SK-N-SH (cell line): ENCODE measurements at regions not wholly inside any gene's neighbourhood (a gene's known extent, or its start where the extent isn't known, plus 50 kb on each side); places are given as distances from the start of the nearest gene placed in this dataset.

Experiments used
- CTCF ChIA-PET: fragments of 300-600, 350-600 bp; formaldehyde crosslinking; extraction: SDS; loops from one replicate; lab custom pipeline; 2021; lab: Yijun Ruan, JAX
- POLR2A ChIA-PET: fragments of 350-600 bp; sonication (Branson Sonifier 250); formaldehyde crosslinking; extraction: SDS; loops from one replicate; lab custom pipeline; 2020; ENCODE audit warnings: antibody characterized with exemption, inconsistent platforms; lab: Yijun Ruan, JAX
- DNase-seq: peaks from one replicate; pipeline ENCODE4 v3.0.0; 2012
- H2AFZ ChIP-seq: fragments of 200-600 bp; sonication (generic); 2 replicates; pipeline ENCODE4 v1.8.1; 2016; ENCODE audit warnings: antibody characterized with exemption, mild to moderate bottlenecking, low read depth
- H3F3A ChIP-seq: fragments of 200-600 bp; sonication (generic); replicated peaks from 2 replicates; pipeline ENCODE3; 2016; ENCODE audit warnings: antibody characterized with exemption, mild to moderate bottlenecking; ENCODE audit not compliant: insufficient read depth
- H3K27ac ChIP-seq, 2 experiments: fragments of 200-500 bp in 1 of 2; fragments of 200-600 bp in 1 of 2; sonication (Bioruptor generic) in 1 of 2; sonication (generic), shearing (Covaris generic) in 1 of 2; 2 replicates each; pipeline versions ENCODE4 v1.5.1 to v1.6.1; 2014 to 2016; ENCODE audit warnings: low read depth in 2 of 2, inconsistent platforms in 1 of 2, low read length in 1 of 2, mild to moderate bottlenecking in 1 of 2, mixed read lengths in 1 of 2
- H3K27me3 ChIP-seq: fragments of 200-600 bp; sonication (generic), shearing (Covaris generic); 2 replicates; pipeline ENCODE4 v1.6.1; 2016; ENCODE audit warnings: mixed run types; ENCODE audit not compliant: insufficient read depth
- H3K36me3 ChIP-seq, 2 experiments: fragments of 200-500 bp in 1 of 2; fragments of 200-600 bp in 1 of 2; sonication (Bioruptor generic) in 1 of 2; sonication (generic) in 1 of 2; replicated peaks in 1 of 2; 2 replicates each; pipeline versions ENCODE3 to v1.5.1; 2014 to 2016; ENCODE audit warnings: low read length in 1 of 2, mild to moderate bottlenecking in 1 of 2; ENCODE audit not compliant: insufficient read depth in 2 of 2, control insufficient read depth in 1 of 2
- H3K4me1 ChIP-seq, 2 experiments: fragments of 200-500 bp in 1 of 2; fragments of 200-600 bp in 1 of 2; sonication (Bioruptor generic) in 1 of 2; sonication (generic), shearing (Covaris generic) in 1 of 2; 2 replicates each; pipeline versions ENCODE4 v1.5.1 to v1.6.1; 2014 to 2016; ENCODE audit warnings: low read depth in 1 of 2, low read length in 1 of 2, mixed run types in 1 of 2; ENCODE audit not compliant: insufficient read depth in 2 of 2, control insufficient read depth in 1 of 2
- H3K4me2 ChIP-seq: fragments of 200-600 bp; sonication (generic), shearing (Covaris generic); 2 replicates; pipeline ENCODE4 v1.6.1; 2017; ENCODE audit warnings: mixed run types
- H3K4me3 ChIP-seq, 2 experiments: fragments of 200-500 bp in 1 of 2; fragments of 200-600 bp in 1 of 2; sonication (Bioruptor generic) in 1 of 2; sonication (generic), shearing (Covaris generic) in 1 of 2; 2 replicates each; pipeline versions ENCODE4 v1.5.1 to v1.8.1; 2014 to 2016; ENCODE audit warnings: low read depth in 2 of 2, inconsistent platforms in 1 of 2, low read length in 1 of 2, mild to moderate bottlenecking in 1 of 2, mixed read lengths in 1 of 2, moderate library complexity in 1 of 2
- H3K79me2 ChIP-seq: fragments of 200-600 bp; sonication (generic); 2 replicates; pipeline ENCODE4 v1.8.1; 2017; ENCODE audit warnings: mild to moderate bottlenecking; ENCODE audit not compliant: insufficient read depth
- H3K9ac ChIP-seq: fragments of 200-600 bp; sonication (generic); 2 replicates; pipeline ENCODE4 v1.6.1; 2017; ENCODE audit warnings: mixed run types
- H3K9me2 ChIP-seq: fragments of 200-600 bp; sonication (generic); 2 replicates; pipeline ENCODE4 v1.6.1; 2017; ENCODE audit warnings: mixed run types
- H3K9me3 ChIP-seq: fragments of 200-600 bp; sonication (generic); 2 replicates; pipeline ENCODE4 v1.6.1; 2017; ENCODE audit warnings: mixed run types, mild to moderate bottlenecking, moderate library complexity
- H4K20me1 ChIP-seq: fragments of 200-600 bp; sonication (generic); 2 replicates; pipeline ENCODE4 v1.6.1; 2017; ENCODE audit warnings: mild to moderate bottlenecking, mixed run types; ENCODE audit not compliant: insufficient read depth
- CHD2 ChIP-seq: fragments of 150-350 bp; IDR thresholded peaks from 2 replicates; pipeline ENCODE4 v1.6.1; 2018; ENCODE audit warnings: low read length; ENCODE audit not compliant: partially characterized antibody
- ELF1 ChIP-seq: IDR thresholded peaks from 2 replicates; pipeline ENCODE4 v1.4.0; 2012
- GATA2 ChIP-seq: sonication (generic); formaldehyde crosslinking; IDR thresholded peaks from 2 replicates; pipeline ENCODE4 v1.5.0; 2020; ENCODE audit warnings: mild to moderate bottlenecking, missing genetic modification reagents
- JUND ChIP-seq: IDR thresholded peaks from 2 replicates; pipeline ENCODE4 v1.4.0; 2012
- MEF2A ChIP-seq: IDR thresholded peaks from 2 replicates; pipeline ENCODE4 v1.4.0; 2012; ENCODE audit warnings: low read depth, borderline replicate concordance
- POLR2AphosphoS5 ChIP-seq: IDR thresholded peaks from 2 replicates; pipeline ENCODE4 v1.6.1; 2012; ENCODE audit warnings: low read depth, low read length
- RCOR1 ChIP-seq: fragments of 150-350 bp; IDR thresholded peaks from 2 replicates; pipeline ENCODE4 v1.6.1; 2017; ENCODE audit warnings: antibody characterized with exemption, low read length
- SIN3A ChIP-seq: IDR thresholded peaks from 2 replicates; pipeline ENCODE4 v1.6.1; 2012; ENCODE audit warnings: low read depth, mild to moderate bottlenecking, low read length, moderate library complexity, borderline replicate concordance
- SMC3 ChIP-seq: IDR thresholded peaks from 2 replicates; pipeline ENCODE4 v1.6.1; 2012; ENCODE audit warnings: low read depth, low read length, improper control_type of control experiment
- TCF12 ChIP-seq: IDR thresholded peaks from 2 replicates; pipeline ENCODE4 v1.4.0; 2012
- WGBS: methylation state at CpG from one replicate; pipeline ENCODE4 v1.1.6; 2017; ENCODE audit warnings: low lambda C conversion rate; 5-methylcytosine and 5-hydroxymethylcytosine counted together
- TF ChIP-seq, protein P1 (sequence below): IDR thresholded peaks from 2 replicates; pipeline ENCODE4 v1.4.0; 2012; ENCODE audit warnings: low read depth
- TF ChIP-seq, protein P2 (sequence below): IDR thresholded peaks from 2 replicates; pipeline ENCODE4; 2012
- TF ChIP-seq, protein P3 (sequence below): IDR thresholded peaks from 2 replicates; pipeline ENCODE4 v1.4.0; 2012; ENCODE audit warnings: low read depth, borderline replicate concordance
- TF ChIP-seq, protein P4 (sequence below): IDR thresholded peaks from 2 replicates; pipeline ENCODE4 v1.4.0; 2012; ENCODE audit warnings: low read depth, borderline replicate concordance

DNA sequence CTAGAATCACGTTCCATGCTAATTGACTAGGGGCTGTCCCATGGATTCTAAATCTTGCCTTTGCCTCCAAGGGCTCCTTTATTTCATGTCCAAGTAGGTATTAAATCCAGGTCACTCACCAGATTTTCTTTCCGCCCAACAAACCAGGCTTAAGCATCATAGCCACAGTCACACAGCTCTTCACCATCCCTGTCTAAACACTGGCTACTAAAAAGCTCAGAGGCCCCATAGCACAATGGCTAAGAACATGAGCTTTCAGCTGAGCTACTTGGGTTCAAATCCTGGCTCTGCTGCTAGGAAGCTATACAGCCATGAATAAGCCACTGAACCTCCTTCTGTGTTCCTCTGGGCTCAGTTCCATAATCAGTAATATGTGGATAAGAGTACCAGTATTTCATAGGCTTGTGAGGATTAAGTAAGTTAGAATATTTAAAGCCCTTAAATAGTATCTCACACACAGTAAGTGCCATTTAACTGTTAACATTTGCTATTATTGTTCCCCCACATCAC is 277.2 kb upstream of the GJB5 start (continued):
- TF ChIP-seq SMC3 (no peak), MEF2A (no peak), RCOR1 (no peak), ELF1 (no peak), POLR2AphosphoS5 (no peak)

DNA sequence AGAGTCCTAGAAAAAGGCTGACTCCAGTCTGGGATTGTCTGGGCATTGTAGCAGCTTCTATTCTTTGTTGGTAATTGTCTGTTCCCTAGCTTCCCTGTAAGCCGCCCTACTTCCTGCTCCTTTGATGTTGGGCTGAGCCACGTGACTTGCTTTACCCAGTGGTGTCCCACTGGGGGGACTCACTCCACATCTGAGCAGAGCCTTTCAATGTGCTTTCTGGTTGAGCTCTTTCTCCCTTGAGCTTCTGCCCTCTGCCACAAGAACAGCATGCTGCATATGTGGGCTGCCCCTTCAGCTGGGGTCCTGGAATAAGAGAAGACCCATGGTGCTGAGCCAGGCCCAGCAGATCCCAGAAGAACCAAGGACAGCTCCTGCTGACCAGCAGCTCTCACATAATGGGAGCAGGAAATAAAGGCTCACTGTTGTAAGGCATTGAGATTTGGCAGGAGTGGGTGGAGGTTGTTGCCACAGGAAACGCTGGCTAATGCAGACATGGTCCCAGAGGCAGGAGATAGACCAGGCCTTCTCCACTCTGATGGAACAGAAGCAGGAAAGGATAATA is 276.3 kb upstream of the GJB5 start:
- TF ChIP-seq JUND (no peak), TCF12 (no peak), GATA2 (CRISPR knock-in tag) (no peak), SIN3A (no peak), POLR2AphosphoS5 (no peak), CHD2 (no peak)
- TF ChIP-seq, protein P1, sequence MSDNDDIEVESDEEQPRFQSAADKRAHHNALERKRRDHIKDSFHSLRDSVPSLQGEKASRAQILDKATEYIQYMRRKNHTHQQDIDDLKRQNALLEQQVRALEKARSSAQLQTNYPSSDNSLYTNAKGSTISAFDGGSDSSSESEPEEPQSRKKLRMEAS: no peak
- TF ChIP-seq, protein P2, sequence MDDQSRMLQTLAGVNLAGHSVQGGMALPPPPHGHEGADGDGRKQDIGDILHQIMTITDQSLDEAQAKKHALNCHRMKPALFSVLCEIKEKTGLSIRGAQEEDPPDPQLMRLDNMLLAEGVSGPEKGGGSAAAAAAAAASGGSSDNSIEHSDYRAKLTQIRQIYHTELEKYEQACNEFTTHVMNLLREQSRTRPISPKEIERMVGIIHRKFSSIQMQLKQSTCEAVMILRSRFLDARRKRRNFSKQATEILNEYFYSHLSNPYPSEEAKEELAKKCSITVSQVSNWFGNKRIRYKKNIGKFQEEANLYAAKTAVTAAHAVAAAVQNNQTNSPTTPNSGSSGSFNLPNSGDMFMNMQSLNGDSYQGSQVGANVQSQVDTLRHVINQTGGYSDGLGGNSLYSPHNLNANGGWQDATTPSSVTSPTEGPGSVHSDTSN: no peak
- TF ChIP-seq, protein P3, sequence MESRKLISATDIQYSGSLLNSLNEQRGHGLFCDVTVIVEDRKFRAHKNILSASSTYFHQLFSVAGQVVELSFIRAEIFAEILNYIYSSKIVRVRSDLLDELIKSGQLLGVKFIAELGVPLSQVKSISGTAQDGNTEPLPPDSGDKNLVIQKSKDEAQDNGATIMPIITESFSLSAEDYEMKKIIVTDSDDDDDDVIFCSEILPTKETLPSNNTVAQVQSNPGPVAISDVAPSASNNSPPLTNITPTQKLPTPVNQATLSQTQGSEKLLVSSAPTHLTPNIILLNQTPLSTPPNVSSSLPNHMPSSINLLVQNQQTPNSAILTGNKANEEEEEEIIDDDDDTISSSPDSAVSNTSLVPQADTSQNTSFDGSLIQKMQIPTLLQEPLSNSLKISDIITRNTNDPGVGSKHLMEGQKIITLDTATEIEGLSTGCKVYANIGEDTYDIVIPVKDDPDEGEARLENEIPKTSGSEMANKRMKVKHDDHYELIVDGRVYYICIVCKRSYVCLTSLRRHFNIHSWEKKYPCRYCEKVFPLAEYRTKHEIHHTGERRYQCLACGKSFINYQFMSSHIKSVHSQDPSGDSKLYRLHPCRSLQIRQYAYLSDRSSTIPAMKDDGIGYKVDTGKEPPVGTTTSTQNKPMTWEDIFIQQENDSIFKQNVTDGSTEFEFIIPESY: no peak
- TF ChIP-seq, protein P4, sequence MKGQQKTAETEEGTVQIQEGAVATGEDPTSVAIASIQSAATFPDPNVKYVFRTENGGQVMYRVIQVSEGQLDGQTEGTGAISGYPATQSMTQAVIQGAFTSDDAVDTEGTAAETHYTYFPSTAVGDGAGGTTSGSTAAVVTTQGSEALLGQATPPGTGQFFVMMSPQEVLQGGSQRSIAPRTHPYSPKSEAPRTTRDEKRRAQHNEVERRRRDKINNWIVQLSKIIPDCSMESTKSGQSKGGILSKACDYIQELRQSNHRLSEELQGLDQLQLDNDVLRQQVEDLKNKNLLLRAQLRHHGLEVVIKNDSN: no peak
- ChIA-PET CTCF (interaction anchor here (0.9 to 1.9 kb wide), 3 partner anchors 12 to 119 kb away, joined by 3 to 6 read pairs (median 6); no protein-coding TSS in a partner anchor), POLR2A (no interaction called here)
- Histone ChIP-seq H3K36me3 (no peaks in the 10 kb centered on the region), H3K9ac (no peak overlapping the region), H4K20me1 (no peaks in the 10 kb centered on the region), H3K4me1 (no peaks in the 10 kb centered on the region), H2AFZ (no peak overlapping the region), H3K4me3 (no peak overlapping the region), H3F3A (no peaks in the 10 kb centered on the region), H3K27ac (no peak overlapping the region), H3K4me2 (no peak overlapping the region), H3K27me3 (no peaks in the 10 kb centered on the region), H3K9me2 (no peaks in the 10 kb centered on the region), H3K9me3 (no peaks in the 10 kb centered on the region), H3K79me2 (no peaks in the 10 kb centered on the region)
- 8% methylated on average over 3 of the region's 3 CpGs for WGBS
- no peak for DNase-seq
